HEK293 (cell line): ENCODE measurements at regions not wholly inside any gene's neighbourhood (a gene's known extent, or its start where the extent isn't known, plus 50 kb on each side); places are given as distances from the start of the nearest gene placed in this dataset.

Experiments
- CTCF ChIA-PET: fragments of 350-600 bp; formaldehyde crosslinking; extraction: SDS; loops from one replicate; lab custom pipeline; 2021; ENCODE audit warnings: antibody characterized with exemption; lab: Yijun Ruan, JAX
- POLR2A ChIA-PET: fragments of 300-600 bp; formaldehyde crosslinking; extraction: SDS; loops from one replicate; lab custom pipeline; 2020; ENCODE audit warnings: antibody characterized with exemption, inconsistent platforms; lab: Yijun Ruan, JAX
- H3K27ac ChIP-seq: fragments of 200-500 bp; sonication (Bioruptor generic); 2 replicates; pipeline ENCODE4 v1.5.1; 2014; ENCODE audit warnings: low read depth, low read length, control low read depth, inconsistent platforms; ENCODE audit errors: extremely low read depth
- H3K36me3 ChIP-seq, 2 experiments: fragments of 200-500 bp in 1 of 2; sonication (Bioruptor generic) in 1 of 2; 1 replicate in 1 of 2; 2 replicates in 1 of 2; pipeline ENCODE4 v1.5.1; 2014 to 2017; ENCODE audit warnings: inconsistent platforms in 2 of 2, low read length in 2 of 2; ENCODE audit not compliant: control insufficient read depth in 2 of 2, insufficient read depth in 1 of 2
- H3K4me1 ChIP-seq: fragments of 200-500 bp; sonication (Bioruptor generic); 2 replicates; pipeline ENCODE4 v1.5.1; 2014; ENCODE audit warnings: mild to moderate bottlenecking, low read length, inconsistent platforms; ENCODE audit not compliant: control insufficient read depth, insufficient read depth
- H3K4me3 ChIP-seq: 2 replicates; pipeline ENCODE4 v1.5.1; 2011; ENCODE audit warnings: low read depth, mild to moderate bottlenecking, control low read depth, low read length, moderate library complexity
- H3K9me3 ChIP-seq: fragments of 200-500 bp; sonication (Bioruptor generic); 2 replicates; pipeline ENCODE4 v1.5.1; 2014; ENCODE audit warnings: low read depth, low read length, inconsistent platforms; ENCODE audit not compliant: control insufficient read depth, insufficient read depth
- KLF7 ChIP-seq: fragments of 450-650 bp; formaldehyde crosslinking; IDR thresholded peaks from 2 replicates; pipeline ENCODE4 v1.5.1; 2016; ENCODE audit warnings: missing biosample characterization, missing genetic modification characterization, borderline replicate concordance
- PRDM2 ChIP-seq: fragments of 450-650 bp; formaldehyde crosslinking; IDR thresholded peaks from 2 replicates; pipeline ENCODE4 v1.5.1; 2016; ENCODE audit warnings: missing biosample characterization, missing genetic modification characterization, borderline replicate concordance
- TCF7L2 ChIP-seq: IDR thresholded peaks from 2 replicates; pipeline ENCODE4 v1.6.1; 2011; ENCODE audit warnings: low read depth, mild to moderate bottlenecking, inconsistent platforms, low read length, moderate library complexity, borderline replicate concordance
- ZBTB7A ChIP-seq: fragments of 450-650 bp; formaldehyde crosslinking; IDR thresholded peaks from 2 replicates; pipeline ENCODE4 v1.5.1; 2016; ENCODE audit warnings: low read depth, missing biosample characterization, missing genetic modification characterization
- ZNF132 ChIP-seq: fragments of 450-650 bp; formaldehyde crosslinking; IDR thresholded peaks from 2 replicates; pipeline ENCODE4 v1.5.1; 2017; ENCODE audit warnings: missing biosample characterization, missing genetic modification characterization, borderline replicate concordance
- ZNF146 ChIP-seq: fragments of 450-650 bp; formaldehyde crosslinking; IDR thresholded peaks from 2 replicates; pipeline ENCODE4 v1.5.1; 2016; ENCODE audit warnings: missing biosample characterization, missing genetic modification characterization
- ZNF169 ChIP-seq: fragments of 450-650 bp; formaldehyde crosslinking; IDR thresholded peaks from 2 replicates; pipeline ENCODE4 v1.5.1; 2016; ENCODE audit warnings: missing biosample characterization, missing genetic modification characterization
- ZNF184 ChIP-seq: fragments of 450-650 bp; IDR thresholded peaks from 2 replicates; pipeline ENCODE4 v1.5.1; 2018; ENCODE audit warnings: missing biosample characterization, mild to moderate bottlenecking, missing genetic modification characterization
- ZNF292 ChIP-seq: fragments of 450-650 bp; formaldehyde crosslinking; IDR thresholded peaks from 2 replicates; pipeline ENCODE4 v1.5.1; 2016; ENCODE audit warnings: low read depth, missing biosample characterization, missing genetic modification characterization, borderline replicate concordance
- ZNF404 ChIP-seq: fragments of 450-650 bp; formaldehyde crosslinking; IDR thresholded peaks from 2 replicates; pipeline ENCODE4 v1.5.1; 2017; ENCODE audit warnings: missing biosample characterization, missing genetic modification characterization
- ZNF514 ChIP-seq: fragments of 450-650 bp; formaldehyde crosslinking; IDR thresholded peaks from 2 replicates; pipeline ENCODE4 v1.5.1; 2016; ENCODE audit warnings: missing biosample characterization, missing genetic modification characterization
- ZNF571 ChIP-seq: fragments of 450-650 bp; formaldehyde crosslinking; IDR thresholded peaks from 2 replicates; pipeline ENCODE4 v1.5.0; 2017; ENCODE audit warnings: missing biosample characterization, missing genetic modification characterization
- ZNF624 ChIP-seq: fragments of 450-650 bp; formaldehyde crosslinking; IDR thresholded peaks from 2 replicates; pipeline ENCODE4 v1.5.1; 2017; ENCODE audit warnings: missing biosample characterization, missing genetic modification characterization
- ZNF76 ChIP-seq: fragments of 450-650 bp; formaldehyde crosslinking; IDR thresholded peaks from 2 replicates; pipeline ENCODE4; 2016; ENCODE audit warnings: low read depth, missing biosample characterization, missing genetic modification characterization, borderline replicate concordance
- ZNF843 ChIP-seq: fragments of 450-650 bp; formaldehyde crosslinking; IDR thresholded peaks from 2 replicates; pipeline ENCODE4 v1.5.1; 2016; ENCODE audit warnings: missing biosample characterization, missing genetic modification characterization
- TF ChIP-seq, protein P1 (sequence below): fragments of 450-650 bp; formaldehyde crosslinking; IDR thresholded peaks from 2 replicates; pipeline ENCODE4 v1.5.1; 2016; ENCODE audit warnings: missing biosample characterization, missing genetic modification characterization
- TF ChIP-seq, protein P2 (sequence below): fragments of 450-650 bp; formaldehyde crosslinking; IDR thresholded peaks from 2 replicates; pipeline ENCODE4 v1.5.1; 2016; ENCODE audit warnings: missing biosample characterization, missing genetic modification characterization

DNA sequence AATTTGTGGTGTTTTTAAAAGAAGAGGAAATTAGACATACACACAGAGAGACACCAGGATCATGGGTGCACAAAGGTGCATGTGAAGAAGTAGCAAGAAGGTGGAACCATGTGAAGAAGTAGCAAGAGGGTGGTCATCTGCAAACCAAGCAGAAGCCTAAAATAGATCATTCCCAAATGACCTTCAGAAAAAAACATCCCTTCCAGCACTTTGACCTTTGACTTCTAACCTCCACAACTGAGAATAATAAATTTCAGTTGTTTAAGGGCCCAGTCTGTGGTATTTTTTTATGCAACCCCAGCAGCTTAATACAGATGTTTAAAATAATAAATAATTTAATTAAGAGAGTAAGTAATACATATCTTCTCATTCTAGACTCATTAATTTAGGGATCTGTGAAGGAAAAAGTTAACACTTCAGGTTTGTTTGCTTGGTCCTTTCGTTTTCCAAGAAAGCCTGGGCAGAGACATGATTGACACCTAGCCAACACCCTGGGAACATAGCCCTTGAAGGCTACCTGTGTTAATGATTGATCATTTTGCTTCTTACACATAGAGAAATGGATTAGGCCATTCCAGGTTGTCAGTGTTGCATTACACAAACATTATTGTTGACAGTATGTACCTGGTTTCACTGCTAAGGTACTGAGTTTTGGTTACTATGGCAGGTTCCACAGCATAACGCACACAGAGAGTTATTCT is 1331.2 kb upstream of the GBE1 start:
- no peak for TF ChIP-seq ZNF76 (tag by site-specific recombination)
- TF ChIP-seq, protein P1, sequence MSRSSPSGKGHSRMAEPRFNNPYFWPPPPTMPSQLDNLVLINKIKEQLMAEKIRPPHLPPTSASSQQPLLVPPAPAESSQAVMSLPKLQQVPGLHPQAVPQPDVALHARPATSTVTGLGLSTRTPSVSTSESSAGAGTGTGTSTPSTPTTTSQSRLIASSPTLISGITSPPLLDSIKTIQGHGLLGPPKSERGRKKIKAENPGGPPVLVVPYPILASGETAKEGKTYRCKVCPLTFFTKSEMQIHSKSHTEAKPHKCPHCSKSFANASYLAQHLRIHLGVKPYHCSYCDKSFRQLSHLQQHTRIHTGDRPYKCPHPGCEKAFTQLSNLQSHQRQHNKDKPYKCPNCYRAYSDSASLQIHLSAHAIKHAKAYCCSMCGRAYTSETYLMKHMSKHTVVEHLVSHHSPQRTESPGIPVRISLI (tag by site-specific recombination): no peak
- no peak for TF ChIP-seq ZNF514
- TF ChIP-seq ZNF843: no peak
- no peak for TF ChIP-seq ZNF292 (tag by site-specific recombination)
- TF ChIP-seq ZNF624: no peak
- TF ChIP-seq ZNF169 (tag by site-specific recombination): no peak
- TF ChIP-seq ZBTB7A (tag by site-specific recombination): no peak
- no peak for TF ChIP-seq ZNF146 (tag by site-specific recombination)
- Histone ChIP-seq H3K36me3 (no peaks in the 10 kb centered on the region), H3K27ac (no peak overlapping the region), H3K9me3 (no peaks in the 10 kb centered on the region), H3K4me1 (no peaks in the 10 kb centered on the region), H3K4me3 (no peak overlapping the region)
- ChIA-PET CTCF (no interaction called here), POLR2A (no interaction called here)

- TF ChIP-seq ZNF132 (no peak), KLF7 (no peak), ZNF404 (no peak), TCF7L2 (no peak), PRDM2 (no peak), ZNF184 (tag by site-specific recombination) (no peak), ZNF571 (tag by site-specific recombination) (no peak)
- TF ChIP-seq, protein P2, sequence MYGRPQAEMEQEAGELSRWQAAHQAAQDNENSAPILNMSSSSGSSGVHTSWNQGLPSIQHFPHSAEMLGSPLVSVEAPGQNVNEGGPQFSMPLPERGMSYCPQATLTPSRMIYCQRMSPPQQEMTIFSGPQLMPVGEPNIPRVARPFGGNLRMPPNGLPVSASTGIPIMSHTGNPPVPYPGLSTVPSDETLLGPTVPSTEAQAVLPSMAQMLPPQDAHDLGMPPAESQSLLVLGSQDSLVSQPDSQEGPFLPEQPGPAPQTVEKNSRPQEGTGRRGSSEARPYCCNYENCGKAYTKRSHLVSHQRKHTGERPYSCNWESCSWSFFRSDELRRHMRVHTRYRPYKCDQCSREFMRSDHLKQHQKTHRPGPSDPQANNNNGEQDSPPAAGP (tag by site-specific recombination): no peak
- TF ChIP-seq, all 188 proteins: peak for 0
- H3K27ac ChIP-seq: no peak overlapping the region
- no peak overlapping the region for H3K4me3 ChIP-seq
- no peaks in the 10 kb centered on the region for H3K9me3 ChIP-seq
- no peaks in the 10 kb centered on the region for H3K36me3 ChIP-seq
- CTCF ChIA-PET: no interaction called here
- no peaks in the 10 kb centered on the region for H3K4me1 ChIP-seq
- POLR2A ChIA-PET: no interaction called here
Observed at GRCh38 chr3:83076041-83076440, 1314.6 kb upstream of the GBE1 start.
